NAMALWA (cell line): ENCODE measurements at regions not wholly inside any gene's neighbourhood (a gene's known extent, or its start where the extent isn't known, plus 50 kb on each side); places are given as distances from the start of the nearest gene placed in this dataset.
A peak's percentile ranks its signal among the peaks of the same experiment; 100 is the strongest.

Experiments
- DNase-seq: peaks from one replicate; pipeline ENCODE4 v3.0.0-alpha.2; 2015; ENCODE audit warnings: low spot score

DNA sequence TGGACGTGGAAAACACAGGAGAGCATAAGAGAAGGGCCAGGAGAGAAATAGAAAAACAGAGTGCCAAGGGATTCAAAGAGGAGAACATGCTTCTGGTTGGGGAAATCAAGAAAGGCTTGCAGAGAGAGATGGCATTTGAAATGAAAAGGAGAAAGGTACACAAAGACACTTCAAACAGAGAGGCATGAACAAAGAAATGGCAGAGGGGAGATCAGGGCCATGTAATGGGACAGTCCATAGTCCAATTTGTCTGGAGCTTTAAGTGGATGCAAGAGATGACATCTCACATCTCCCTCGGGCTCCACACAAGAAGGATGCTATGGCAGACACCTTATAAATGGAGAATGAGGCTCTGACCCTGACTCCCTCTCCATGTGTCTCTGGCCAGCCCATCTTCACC lies 331.1 kb downstream of the MLLT3 start:
- no peak for DNase-seq

GRCh38 chr9:20290257-20290656 lies 332.0 kb downstream of the MLLT3 start:
- no peak for DNase-seq

- no peak for DNase-seq
Observed at GRCh38 chr9:20289423-20290010, 332.8 kb downstream of the MLLT3 start.

GRCh38 chr9:20286969-20287368 lies 335.3 kb downstream of the MLLT3 start:
- no peak for DNase-seq

DNA sequence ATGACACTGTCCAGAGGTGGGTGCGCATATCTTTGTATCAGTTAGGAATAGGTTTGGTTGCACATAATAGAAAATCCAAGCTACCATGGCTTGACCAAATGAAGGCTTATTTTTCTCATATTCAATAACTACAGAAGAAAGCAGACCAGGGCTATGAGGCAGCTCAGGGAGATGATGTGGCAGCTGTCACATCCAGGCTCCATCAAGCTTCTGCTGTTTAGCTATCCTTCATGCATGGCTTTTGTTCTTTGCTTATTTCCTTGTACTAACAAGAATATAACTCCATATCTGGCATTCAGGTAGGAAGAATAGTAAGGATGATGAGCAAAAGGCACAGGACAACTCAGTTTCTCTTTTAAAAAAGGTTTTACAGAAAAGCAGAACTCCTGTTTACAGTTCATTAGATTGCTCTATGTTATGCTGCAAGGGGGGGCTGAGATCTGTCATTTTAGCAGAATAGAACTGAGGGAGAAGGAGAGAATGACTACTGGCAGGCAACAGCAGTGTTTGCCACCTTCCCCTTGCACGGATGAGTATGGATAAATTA lies 336.1 kb downstream of the MLLT3 start:
- no peak for DNase-seq

DNA sequence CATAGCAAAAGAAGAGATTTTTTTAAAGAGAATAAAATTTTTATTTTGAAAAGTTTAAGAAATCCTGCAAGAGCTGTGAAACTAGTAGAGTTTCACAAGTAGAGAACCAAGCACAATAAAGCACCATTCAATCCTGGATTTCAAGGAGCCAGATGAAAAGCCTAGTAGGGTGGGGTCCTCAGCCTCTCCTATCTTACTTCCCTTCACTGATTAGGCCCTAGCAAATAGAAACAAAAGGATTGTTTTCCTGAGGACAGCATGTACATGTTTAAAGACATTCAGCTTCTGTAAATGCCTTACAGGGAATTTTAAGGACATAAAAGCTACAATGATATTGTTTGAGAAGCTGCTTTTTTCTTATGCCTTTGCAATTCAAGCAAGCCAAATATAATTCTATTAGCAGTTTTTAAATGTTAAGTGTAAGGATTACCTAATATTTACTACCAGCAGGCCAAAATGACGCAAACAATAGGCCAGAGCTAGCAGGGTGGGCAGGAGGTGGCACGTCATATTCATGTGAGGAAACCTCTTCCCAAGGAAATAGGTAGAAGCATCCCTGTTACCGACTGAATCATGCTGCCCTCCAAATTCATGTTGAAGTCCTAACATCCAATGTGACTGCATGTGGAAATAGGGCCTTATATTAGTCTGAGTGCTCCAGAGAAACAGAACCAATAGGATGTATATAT lies 337.6 kb downstream of the MLLT3 start:
- DNase-seq, result no peak

DNA sequence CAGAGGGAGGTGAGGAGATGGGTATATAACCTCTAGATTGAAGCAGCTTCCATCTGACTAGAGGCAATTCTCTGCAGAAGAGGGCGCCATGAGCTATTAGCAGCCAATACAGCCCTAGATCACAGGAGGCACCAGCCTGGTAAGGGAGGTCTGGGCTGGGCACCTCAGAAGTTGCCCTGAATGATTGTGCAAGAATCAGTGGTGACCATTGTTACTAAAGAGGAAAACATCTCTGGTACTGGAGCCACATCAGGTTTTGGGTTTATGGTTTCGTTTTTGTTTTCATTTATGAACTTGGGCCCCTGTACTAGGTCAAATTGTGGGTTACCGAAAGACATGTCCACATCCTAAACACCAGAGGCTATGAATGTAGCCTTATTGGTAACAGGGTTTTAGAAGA lies 342.0 kb downstream of the MLLT3 start:
- DNase-seq, result no peak

DNA sequence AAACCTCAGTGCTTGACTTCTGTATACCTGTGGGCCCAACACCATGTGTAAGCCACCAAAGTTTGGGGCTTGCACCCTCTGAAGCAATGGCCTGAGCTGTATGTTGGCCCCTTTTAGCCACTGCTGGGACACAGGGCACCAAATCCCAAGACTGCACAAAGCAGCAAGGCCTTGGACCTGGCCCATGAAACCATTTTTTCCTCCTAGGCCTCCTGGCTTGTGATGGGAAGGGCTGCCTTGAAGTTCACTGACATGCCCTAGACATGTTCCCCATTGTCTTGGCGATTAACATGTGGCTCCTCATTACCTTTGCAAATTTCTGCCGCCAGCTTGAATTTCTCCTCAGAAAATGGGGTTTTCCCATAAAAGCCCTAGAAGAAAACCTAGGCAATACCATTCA lies 345.5 kb downstream of the MLLT3 start:
- no peak for DNase-seq

DNA sequence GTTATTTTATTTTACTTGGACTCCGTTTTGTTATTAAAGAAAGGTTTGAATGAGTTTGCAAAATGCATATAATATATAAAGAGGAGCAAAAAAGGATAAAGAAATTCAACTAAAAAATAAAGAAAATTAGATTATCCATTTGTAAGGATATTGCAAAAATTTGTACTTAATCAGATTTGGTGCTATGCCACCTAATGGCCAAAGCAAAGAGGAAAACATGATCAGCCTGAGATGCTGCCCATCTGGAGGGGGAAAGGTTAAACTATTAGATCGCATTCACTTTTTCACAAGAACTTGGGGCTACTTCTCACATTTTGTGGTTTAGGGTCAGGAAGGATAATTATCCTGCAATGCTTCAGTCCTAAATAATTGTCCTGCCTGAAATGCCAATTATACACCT lies 350.6 kb downstream of the MLLT3 start:
- DNase-seq, result no peak

DNA sequence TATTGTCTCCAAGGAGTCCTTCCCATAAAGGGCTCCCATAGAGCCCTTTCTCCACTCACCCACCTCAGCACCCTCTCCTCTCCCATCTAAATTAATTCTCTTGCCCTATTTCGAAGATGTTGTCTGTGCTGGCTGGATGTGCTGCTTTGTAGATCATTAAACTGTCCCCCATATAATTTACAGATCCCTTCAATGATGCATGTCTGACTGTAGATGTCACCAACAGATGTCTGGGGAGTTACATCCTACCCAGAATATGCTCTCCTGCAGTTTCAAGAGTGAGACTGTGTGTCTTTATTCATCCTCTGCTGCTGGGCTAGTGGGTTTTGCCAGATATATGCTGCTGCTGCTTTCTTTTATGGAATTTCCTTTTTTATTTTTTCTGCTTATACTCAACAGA lies 351.2 kb downstream of the MLLT3 start:
- DNase-seq, result no peak

GRCh38 chr9:20270161-20270560 lies 352.1 kb downstream of the MLLT3 start:
- no peak for DNase-seq

DNA sequence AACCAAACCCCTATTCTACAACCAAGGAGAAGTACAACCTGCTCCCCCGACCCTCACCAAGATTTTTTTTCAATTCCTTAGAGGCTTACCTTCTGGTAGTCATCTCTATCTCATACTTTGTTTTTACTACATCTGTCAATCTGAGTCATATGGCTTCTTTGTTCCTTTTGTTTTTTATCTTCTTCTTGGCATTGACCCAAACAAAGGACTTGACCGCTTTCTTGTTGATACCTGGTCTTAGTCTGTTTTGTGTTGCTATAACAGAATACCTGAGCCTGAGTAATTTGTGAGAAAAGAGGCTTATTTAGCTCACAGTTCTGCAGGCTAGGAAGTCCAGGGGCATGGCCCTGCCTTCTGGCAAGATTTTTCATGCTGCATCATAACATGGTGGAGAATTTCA lies 352.7 kb downstream of the MLLT3 start:
- DNase-seq, result no peak

DNA sequence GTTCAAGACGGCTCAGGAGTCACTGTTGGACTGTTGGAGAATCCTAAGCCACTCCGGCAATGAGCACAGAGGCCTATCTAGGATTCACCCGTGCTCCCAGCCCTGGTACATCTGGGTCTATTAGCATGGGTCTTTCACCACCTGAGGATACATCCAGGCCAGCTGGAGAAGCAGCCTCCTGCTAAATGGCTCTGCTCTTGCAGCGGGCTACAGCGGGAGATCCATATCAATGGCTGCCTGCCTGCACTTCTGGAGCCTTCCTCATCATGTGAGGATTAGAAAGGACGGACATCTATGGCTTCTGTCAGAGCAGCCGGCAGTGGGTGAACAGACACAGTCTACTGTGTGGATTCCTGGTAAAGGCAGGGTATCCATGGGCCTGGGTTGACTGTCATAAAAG lies 357.4 kb downstream of the MLLT3 start:
- no peak for DNase-seq

GRCh38 chr9:20262611-20263010 lies 359.7 kb downstream of the MLLT3 start:
- DNase-seq, result no peak

DNA sequence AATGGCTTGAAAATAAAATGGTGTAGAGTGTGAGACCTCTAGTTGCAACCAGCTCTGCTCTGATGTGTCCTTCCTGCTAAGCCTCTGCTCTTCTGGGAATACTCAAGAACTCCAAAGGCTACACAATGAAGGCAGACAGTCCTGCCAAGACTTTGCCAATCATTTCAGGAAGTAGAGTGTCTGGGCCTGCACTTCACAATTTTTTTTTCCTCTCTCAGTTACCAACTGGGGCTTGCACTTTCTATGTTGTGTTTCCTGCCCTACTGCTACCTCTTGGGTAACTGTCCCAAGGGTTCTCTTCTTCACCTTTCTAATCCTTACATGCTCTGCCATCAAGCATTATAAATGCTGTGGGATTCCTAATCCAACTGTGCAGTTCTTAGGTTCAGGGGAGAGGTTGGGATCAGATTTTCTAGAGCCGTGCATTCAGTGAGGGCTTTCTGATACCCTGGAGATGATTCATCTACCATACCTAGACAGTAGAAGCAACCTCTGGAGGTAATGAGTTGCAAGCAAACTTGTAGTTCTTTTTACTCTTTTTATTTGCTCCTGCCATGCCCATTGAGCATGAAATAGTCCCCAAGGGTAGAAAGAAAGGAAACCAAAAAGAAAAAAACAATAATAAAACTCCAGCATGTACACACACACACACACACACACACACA lies 365.9 kb downstream of the MLLT3 start:
- no peak for DNase-seq

DNA sequence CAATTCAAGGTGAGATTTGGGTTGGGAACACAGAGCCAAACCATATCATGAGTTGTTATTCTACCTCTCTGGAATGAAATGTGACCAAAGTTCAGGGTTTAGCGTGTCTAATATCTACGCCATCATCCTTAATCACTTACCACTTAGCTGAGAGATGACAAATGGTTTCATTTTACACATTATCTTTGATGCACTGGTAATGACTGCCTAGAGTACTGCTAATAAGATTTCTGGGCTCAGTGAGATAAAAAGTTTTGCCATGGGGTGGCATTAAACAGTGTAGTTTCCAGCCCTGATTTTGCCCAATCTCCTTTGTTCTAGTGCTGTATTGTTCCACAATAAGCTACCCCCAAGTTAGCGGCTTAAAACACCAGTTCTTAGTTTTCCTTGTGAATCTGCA lies 367.2 kb downstream of the MLLT3 start:
- no peak for DNase-seq

- DNase-seq, result no peak
Observed at GRCh38 chr9:20253635-20254034, 368.7 kb downstream of the MLLT3 start.

DNA sequence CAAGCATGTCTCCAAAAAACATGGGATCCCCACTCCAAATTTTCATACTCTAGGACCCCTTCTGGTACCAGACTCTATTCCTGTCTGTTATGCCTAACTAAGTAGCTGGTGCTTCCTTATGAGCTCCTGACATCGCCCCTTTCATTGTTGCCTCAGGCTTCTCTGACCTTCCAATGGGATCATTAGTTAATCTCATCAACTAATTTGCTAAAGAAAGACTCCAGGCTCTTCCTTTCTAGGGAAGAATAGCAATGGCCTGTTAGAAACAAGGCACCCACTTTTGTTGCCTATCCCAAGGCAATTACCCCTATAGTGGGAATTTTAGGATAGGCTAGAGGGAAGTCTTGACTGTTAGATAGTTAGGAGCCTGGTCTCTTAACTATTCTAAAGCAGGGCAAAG lies 369.5 kb downstream of the MLLT3 start:
- DNase-seq, result no peak

DNA sequence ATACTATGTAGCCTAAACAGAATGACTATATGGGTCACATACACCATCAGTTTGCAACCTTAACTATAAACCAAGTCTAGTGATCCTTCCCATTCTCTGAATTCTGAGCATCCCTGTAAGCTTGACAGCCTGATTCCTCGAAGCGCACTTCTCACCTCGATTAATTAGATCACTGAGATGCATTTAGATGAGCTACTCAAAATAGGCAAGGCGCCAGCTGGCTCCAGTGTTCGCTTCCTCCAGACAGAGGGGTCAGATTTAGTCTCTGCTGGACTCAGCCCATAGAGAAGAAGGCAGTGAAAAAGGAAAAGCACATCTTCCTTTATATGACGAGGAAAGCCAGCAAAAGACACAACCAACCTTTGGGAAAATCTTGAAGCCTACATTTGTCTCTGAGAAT lies 371.5 kb downstream of the MLLT3 start:
- no peak for DNase-seq

DNA sequence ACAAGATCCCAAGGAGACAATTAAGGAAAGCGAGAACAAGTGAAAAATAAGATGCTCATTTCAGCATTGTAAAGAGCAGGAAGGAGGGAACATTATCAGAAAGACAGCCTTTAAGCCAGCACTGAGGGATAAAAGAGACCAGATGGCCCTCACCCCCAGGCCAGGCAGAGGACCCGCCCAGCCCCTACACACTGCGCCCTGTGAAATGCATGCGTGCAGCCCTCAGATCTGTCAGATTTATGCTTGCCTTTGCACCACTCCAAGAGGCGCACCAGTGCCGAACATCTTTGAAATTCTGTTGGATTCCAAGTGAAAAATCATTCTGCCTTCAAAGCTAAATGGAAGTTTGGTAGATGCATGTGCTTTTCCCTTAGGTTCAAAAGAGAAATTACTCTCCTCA lies 378.0 kb downstream of the MLLT3 start:
- DNase-seq, result no peak

GRCh38 chr9:20243841-20244240 lies 378.5 kb downstream of the MLLT3 start:
- DNase-seq, result no peak

DNA sequence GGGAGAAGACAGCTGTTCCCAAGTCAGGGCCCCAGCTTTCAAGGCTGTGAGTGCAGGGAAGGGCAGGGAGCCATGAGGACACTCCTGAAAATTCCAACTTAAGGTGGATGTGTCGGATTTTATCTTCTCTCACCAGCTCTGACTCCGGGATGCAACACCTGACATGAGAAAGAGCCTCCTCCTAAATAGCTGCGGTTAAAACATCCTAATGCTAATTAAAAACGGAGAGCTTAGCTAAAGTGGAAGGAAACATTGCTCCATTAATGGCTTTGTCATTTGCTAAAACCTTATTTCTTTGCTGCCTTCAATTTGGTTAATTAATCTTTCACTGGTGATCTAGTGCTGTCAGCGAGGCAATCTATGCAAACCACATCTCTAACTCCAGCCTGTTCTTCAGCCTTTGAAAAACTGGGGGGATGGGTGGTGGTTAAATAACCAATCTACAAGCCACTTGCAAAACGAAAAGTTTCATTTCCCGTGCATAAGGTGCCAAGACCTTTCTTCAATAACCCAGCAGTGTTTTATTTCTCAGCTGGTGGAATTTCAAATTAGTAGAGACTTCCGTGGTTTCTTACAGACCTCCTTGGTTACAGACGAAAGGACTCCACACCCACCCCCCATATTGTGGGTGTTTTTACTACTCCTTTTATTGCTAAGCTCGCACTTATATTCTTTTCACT lies 379.6 kb downstream of the MLLT3 start:
- DNase-seq, result peak; percentile 59

- DNase-seq, result no peak
Observed at GRCh38 chr9:20240498-20240897, 381.8 kb downstream of the MLLT3 start.
